Tibial artery (tissue), 4 donors: ENCODE measurements at regions not wholly inside any gene's neighbourhood (a gene's known extent, or its start where the extent isn't known, plus 50 kb on each side); places are given as distances from the start of the nearest gene placed in this dataset.

Experiments used
- DNase-seq, 2 donors: peaks; one replicate each; pipeline ENCODE4 v3.0.0-alpha.2; 2019
- H3K27ac ChIP-seq, 2 donors: fragments of 200-600 bp; sonication (generic) in 1 of 2; 1 replicate in 1 of 2; 2 replicates in 1 of 2; pipeline ENCODE4 v1.5.1; 2018 to 2019; ENCODE audit warnings: mild to moderate bottlenecking in 1 of 2
- H3K27me3 ChIP-seq, 2 donors: fragments of 200-600 bp; sonication (generic) in 1 of 2; one replicate each; pipeline versions ENCODE4 v1.5.1 to v1.6.0; 2016 to 2019
- H3K36me3 ChIP-seq, 3 donors: fragments of 200-600 bp; sonication (generic) in 2 of 3; one replicate each; pipeline ENCODE4 v1.5.1; 2016 to 2019; ENCODE audit warnings: mild to moderate bottlenecking in 2 of 3
- H3K4me1 ChIP-seq, 4 donors: fragments of 200-600 bp; sonication (generic) in 2 of 4; 1 replicate in 3 of 4; 2 replicates in 1 of 4; pipeline ENCODE4 v1.5.1; 2016 to 2019
- H3K4me3 ChIP-seq, 2 donors: fragments of 200-600 bp; sonication (generic) in 1 of 2; 1 replicate in 1 of 2; 2 replicates in 1 of 2; pipeline ENCODE4 v1.5.1; 2018 to 2019; ENCODE audit warnings: mild to moderate bottlenecking in 2 of 2
- H3K9me3 ChIP-seq, 3 donors: fragments of 200-600 bp; sonication (generic) in 1 of 3; one replicate each; pipeline ENCODE4 v1.5.1; 2016 to 2019
- CTCF ChIP-seq, 2 experiments: fragments of 200-600 bp in 1 of 2; fragments of 450-650 bp in 1 of 2; IDR thresholded peaks; one replicate each; pipeline ENCODE4 v1.5.1; 2017 to 2019; ENCODE audit warnings: antibody characterized with exemption in 2 of 2, mild to moderate bottlenecking in 1 of 2, moderate library complexity in 1 of 2
- intact Hi-C: fragments of 100-400 bp; cut with DNase I; formaldehyde crosslinking; loops from one replicate; pipeline ENCODE4 v1.15.0; 2023; ENCODE audit warnings: low total_unique reads

GRCh38 chr18:60599995-60600394 lies 227.4 kb upstream of the MC4R start:
- intact Hi-C loops: no loop called here
- no peaks in the 10 kb centered on the region for H3K36me3 ChIP-seq
- DNase-seq: no peak
- no peak for TF ChIP-seq CTCF (IDR thresholded peaks at IDR 0.05)
- H3K4me3 ChIP-seq: no peak overlapping the region
- H3K27me3 ChIP-seq: no peaks in the 10 kb centered on the region
- H3K4me1 ChIP-seq: no peaks in the 10 kb centered on the region
- H3K27ac ChIP-seq: no peak overlapping the region
- no peaks in the 10 kb centered on the region for H3K9me3 ChIP-seq

- H3K4me1 ChIP-seq: no peaks in the 10 kb centered on the region
- no peaks in the 10 kb centered on the region for H3K27me3 ChIP-seq
- H3K27ac ChIP-seq: no peak overlapping the region
- TF ChIP-seq CTCF (IDR thresholded peaks at IDR 0.05): no peak
- H3K9me3 ChIP-seq: no peaks in the 10 kb centered on the region
- intact Hi-C loops: no loop called here
- DNase-seq: no peak
- H3K36me3 ChIP-seq: no peaks in the 10 kb centered on the region
- H3K4me3 ChIP-seq: no peak overlapping the region
Measured at GRCh38 chr18:60601249-60601648, 228.7 kb upstream of the MC4R start.

GRCh38 chr18:60623331-60623730 lies 250.8 kb upstream of the MC4R start:
- Histone ChIP-seq H3K4me1 (no peaks in the 10 kb centered on the region), H3K9me3 (no peaks in the 10 kb centered on the region), H3K27ac (no peak overlapping the region), H3K27me3 (no peaks in the 10 kb centered on the region), H3K4me3 (no peak overlapping the region), H3K36me3 (no peaks in the 10 kb centered on the region)
- no peak for DNase-seq
- TF ChIP-seq CTCF (IDR thresholded peaks at IDR 0.05): no peak
- intact Hi-C loops: no loop called here

GRCh38 chr18:60624207-60624606 lies 251.6 kb upstream of the MC4R start:
- Histone ChIP-seq H3K27ac (no peak overlapping the region), H3K4me3 (no peak overlapping the region), H3K4me1 (no peaks in the 10 kb centered on the region), H3K36me3 (no peaks in the 10 kb centered on the region), H3K27me3 (no peaks in the 10 kb centered on the region), H3K9me3 (no peaks in the 10 kb centered on the region)
- TF ChIP-seq CTCF (IDR thresholded peaks at IDR 0.05): no peak
- intact Hi-C loops: no loop called here
- no peak for DNase-seq

- TF ChIP-seq CTCF (IDR thresholded peaks at IDR 0.05): no peak
- Histone ChIP-seq H3K4me1 (no peaks in the 10 kb centered on the region), H3K27ac (no peak overlapping the region), H3K4me3 (no peak overlapping the region), H3K36me3 (no peaks in the 10 kb centered on the region), H3K9me3 (peaks cover 0 to 4% (median 0%) of the 10 kb centered on the region in 3 donors), H3K27me3 (no peaks in the 10 kb centered on the region)
- DNase-seq: no peak
- intact Hi-C loops: no loop called here
Measured at GRCh38 chr18:60639836-60640235, 267.3 kb upstream of the MC4R start.

GRCh38 chr18:60643009-60643408 lies 270.4 kb upstream of the MC4R start:
- no peaks in the 10 kb centered on the region for H3K27me3 ChIP-seq
- H3K36me3 ChIP-seq: no peaks in the 10 kb centered on the region
- H3K4me1 ChIP-seq: no peaks in the 10 kb centered on the region
- no peaks in the 10 kb centered on the region for H3K9me3 ChIP-seq
- DNase-seq: no peak
- intact Hi-C loops: no loop called here
- no peak overlapping the region for H3K27ac ChIP-seq
- TF ChIP-seq CTCF (IDR thresholded peaks at IDR 0.05): no peak
- no peak overlapping the region for H3K4me3 ChIP-seq
